A204.1 (cell line): ENCODE measurements at regions not wholly inside any gene's neighbourhood (a gene's known extent, or its start where the extent isn't known, plus 50 kb on each side); places are given as distances from the start of the nearest gene placed in this dataset.
"Not testable (repeated sequence)": the region's sequence is repeated elsewhere in the genome, so short reads cannot be mapped to it uniquely, and the experiment has no call there.

ENCODE experiments used
- FAIRE-seq: peaks from 2 replicates; lab custom pipeline; 2012; peaks lifted over from hg19 to GRCh38; lab: Jason Lieb, UNC

DNA sequence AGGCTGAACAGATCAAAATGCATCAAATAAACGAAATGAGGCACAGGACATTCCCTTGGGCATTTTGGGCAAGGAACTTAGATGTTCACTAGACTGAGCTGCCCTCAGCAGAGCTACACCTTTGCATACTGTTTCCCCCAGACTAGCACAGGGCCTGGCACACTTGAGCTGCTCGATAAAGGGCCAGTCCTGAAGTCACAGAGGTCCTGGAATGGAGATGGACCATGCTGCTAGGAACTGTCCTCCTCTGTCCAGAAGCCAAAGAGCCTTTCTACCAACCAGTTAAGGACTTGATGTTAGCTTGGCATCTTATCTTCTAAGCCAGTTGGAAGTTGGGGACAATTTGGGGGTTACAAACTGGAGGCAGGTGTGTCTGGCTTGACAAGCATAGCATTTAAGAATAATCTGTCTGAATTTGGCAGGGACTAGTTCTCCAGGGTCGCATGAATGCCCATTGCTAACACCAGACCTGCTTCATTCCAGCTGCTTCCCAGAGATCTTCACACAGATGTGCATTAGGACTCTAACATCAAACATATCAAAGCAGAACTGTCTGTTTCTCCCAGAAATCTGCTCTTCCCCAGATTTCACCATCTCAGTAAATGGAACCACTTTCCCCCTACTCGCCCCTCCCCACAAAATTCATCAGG, 152.2 kb upstream of the PDE1C start:
- no peak for FAIRE-seq

- no peak for FAIRE-seq
These were observed 151.5 kb upstream of the PDE1C start for GRCh38 chr7:32221736-32222135.

- FAIRE-seq: no peak
These were observed 150.8 kb upstream of the PDE1C start for GRCh38 chr7:32221056-32221455.

DNA sequence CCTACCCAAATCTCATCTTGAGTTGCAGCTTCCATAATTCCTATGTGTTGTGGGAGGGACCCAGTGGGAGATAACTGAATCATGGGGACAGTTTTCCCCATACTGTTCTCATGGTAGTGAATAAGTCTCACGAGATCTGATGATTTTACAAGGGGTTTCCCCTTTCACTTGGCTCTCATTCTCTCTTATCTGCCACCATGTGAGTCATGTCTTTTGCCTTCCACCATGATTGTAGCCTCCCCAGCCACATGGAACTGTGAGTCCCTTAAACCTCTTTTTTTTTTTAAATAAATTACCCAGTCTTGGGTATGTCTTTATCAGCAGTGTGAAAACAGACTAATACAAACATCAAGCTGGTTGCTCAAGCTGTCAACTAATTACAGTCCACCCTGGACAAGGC, 149.6 kb upstream of the PDE1C start:
- not testable (repeated sequence) for FAIRE-seq

GRCh38 chr7:32219416-32219815, 149.2 kb upstream of the PDE1C start:
- no peak for FAIRE-seq

DNA sequence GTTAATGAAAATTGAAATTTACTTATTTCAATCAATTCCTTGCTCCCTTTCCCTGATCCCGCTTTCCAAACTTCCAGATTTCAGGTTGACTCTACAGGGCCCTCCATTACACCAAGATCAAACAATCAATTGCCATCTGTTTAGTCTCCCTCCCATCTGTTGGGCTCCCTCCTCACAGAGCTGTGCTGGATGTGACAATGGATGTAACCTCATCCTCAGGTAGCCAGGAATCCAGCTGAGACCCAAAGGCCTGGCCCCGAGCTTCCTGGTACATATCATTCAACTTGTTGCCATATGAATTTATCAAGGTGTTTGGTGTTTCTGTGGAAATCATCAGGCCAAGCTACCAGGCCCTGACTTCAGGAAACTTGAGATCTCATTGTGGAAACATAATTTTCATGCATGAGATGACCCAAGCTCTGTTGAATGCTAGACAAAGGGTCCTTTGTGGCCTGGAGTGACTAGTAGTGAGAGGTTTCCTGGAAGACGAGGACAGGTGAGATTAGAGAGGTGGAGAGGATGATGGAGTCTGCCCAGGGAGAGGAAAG, 148.6 kb upstream of the PDE1C start:
- FAIRE-seq: no peak

DNA sequence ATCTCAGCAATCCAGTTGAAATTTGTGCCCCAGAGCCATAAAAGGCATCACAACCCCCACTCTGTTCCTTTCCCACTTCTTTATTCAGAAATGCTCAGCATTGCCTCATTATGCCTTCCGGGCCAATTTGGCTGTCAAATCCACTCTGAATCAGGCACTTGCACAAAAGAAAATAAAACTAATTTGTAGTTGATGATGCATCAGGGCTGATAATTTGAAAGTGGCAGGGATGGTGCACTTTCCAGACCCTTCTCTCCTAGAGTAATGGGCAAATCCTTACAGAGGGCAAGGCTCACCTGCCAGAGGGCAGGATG, 147.9 kb upstream of the PDE1C start:
- FAIRE-seq: no peak

DNA sequence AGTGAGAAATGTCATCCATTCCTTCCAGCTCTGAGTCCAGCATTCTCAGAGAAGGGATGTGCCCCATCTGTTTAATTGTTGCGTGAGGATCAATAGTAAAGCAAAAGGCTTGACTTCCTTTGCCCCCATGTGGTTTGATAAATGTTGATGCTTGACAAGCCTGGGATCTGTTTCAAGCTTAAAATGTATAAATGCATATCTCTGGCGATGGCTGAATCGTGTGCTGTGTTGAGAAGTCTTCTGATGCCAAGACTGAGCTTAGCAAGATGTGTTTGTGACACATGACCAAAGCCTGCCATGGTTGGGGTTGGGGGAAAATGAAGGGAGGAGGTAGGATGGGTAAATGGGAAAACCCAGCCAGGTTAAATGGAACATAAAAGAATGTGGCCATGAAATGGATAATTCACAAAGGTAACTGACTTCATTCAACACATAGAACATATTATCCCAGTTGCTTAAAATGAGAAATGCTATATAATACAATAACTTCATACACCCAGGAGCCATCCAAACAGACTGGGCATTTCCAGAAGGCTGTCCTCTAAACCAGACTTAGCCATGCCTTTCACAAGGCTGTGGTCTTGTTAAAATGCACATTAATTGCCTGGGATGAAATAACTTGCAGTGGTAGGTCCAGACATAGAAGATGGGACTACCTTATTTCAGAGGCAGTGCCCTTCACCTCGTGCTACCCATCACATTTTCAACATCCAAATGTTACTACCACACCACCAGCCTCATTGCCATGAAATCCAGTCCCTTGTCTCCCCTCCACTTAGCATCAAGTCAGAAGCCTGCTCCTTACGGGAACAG, 147.3 kb upstream of the PDE1C start:
- no peak for FAIRE-seq

GRCh38 chr7:32216759-32217158, 146.6 kb upstream of the PDE1C start:
- FAIRE-seq: no peak

- FAIRE-seq: no peak
These were observed 145.5 kb upstream of the PDE1C start for GRCh38 chr7:32215697-32216096.

GRCh38 chr7:32214913-32215312, 144.7 kb upstream of the PDE1C start:
- FAIRE-seq: no peak

- no peak for FAIRE-seq
These were observed 142.1 kb upstream of the PDE1C start for GRCh38 chr7:32212321-32212720.

GRCh38 chr7:32206987-32207386, 136.8 kb upstream of the PDE1C start:
- FAIRE-seq: no peak

DNA sequence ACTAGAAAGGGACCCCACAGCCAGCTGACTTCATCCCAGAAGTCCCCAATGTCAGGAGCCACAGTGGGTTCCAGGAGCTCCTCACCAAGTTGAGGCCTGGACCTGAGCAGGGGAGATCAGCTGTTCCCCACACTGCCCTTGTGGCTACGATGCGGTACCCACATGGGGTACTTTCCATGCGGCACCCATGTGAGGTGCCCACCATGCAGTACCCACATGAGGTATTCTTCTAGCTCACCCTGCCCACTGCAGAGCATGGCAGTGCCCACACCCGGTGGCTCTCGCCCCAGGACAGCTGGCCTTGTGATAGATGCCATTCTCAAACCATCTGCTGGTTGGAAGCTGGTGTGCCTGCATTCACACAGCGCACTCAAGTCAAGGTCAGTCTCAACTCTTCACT, 136.3 kb upstream of the PDE1C start:
- no peak for FAIRE-seq

DNA sequence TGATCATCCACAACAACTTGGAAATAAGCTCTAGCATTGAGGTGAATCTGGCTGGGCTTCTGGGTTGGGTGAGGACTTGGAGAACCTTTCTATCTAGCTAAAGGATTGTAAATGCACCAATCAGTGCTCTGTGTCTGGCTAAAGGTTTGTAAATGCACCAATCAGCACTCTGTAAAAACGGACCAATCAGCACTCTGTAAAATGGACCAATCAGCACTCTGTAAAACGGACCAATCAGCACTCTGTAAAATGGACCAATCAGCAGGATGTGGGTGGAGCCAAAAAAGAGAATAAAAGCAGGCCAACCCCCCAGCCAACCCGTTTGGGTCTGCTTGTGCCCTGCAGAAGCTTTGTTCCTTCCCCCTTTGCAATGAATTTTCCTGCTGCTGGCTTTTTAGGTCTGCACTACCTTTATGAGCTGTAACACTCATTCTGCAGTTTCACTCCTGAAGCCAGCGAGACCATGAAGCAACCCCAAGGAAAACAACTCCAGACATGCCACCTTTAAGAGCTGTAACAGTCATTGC, 135.2 kb upstream of the PDE1C start:
- not testable (repeated sequence) for FAIRE-seq

- FAIRE-seq: peak; percentile 54
These were observed 134.3 kb upstream of the PDE1C start for GRCh38 chr7:32204361-32205018.

- FAIRE-seq: no peak
These were observed 130.4 kb upstream of the PDE1C start for GRCh38 chr7:32200646-32201045.

- no peak for FAIRE-seq
These were observed 124.3 kb upstream of the PDE1C start for GRCh38 chr7:32194537-32194936.

- FAIRE-seq: no peak
These were observed 121.1 kb upstream of the PDE1C start for GRCh38 chr7:32191305-32191704.

DNA sequence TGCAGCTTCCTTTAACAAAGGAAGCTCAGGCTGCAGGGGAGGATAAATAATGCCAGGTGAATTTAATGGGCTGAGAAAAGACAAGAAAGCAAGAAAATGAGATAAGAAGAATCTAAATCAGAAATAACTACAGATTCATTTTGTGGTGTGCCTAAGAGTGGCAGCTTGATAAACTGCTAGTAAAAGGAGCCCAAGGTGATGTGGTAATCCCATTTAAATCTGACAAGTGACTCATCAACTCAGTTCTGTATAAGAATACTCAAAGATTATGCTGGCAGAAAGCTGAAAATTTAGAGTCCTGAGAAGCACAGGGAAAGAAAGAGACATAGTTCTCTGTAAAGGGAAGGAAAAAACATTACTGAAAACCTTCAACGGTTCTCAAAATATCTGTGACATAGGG, 109.4 kb upstream of the PDE1C start:
- no peak for FAIRE-seq

GRCh38 chr7:32178677-32179366, 108.6 kb upstream of the PDE1C start:
- FAIRE-seq: no peak

DNA sequence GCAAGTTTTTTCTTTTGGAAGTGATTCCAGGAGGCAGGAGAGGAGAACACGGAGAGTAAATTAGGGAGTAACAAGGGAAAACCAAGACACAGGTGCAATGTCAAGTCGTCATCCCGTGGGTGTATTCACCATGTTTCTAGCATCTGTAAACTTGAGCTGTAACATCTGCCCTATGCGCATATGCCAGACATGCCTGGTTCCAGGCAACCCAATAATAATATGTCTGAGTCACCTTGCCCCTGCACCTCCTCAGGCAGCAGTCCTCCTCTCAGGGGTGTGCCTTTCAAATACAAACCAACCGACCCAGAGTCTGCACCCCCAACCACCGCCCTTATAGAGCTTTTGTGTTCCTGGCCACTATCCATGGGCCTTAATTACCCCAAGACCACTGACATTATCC, 107.0 kb upstream of the PDE1C start:
- no peak for FAIRE-seq
